OCI-LY7 (cell line): ENCODE measurements at regions not wholly inside any gene's neighbourhood (a gene's known extent, or its start where the extent isn't known, plus 50 kb on each side); places are given as distances from the start of the nearest gene placed in this dataset.

Source experiments
- BruUV-seq: library from RNA; stranded (reverse); fragments of 400-500 nt; replicated peaks from 2 replicates; lab custom pipeline; 2021; lab: Mats Ljungman, UMichigan
- CTCF ChIA-PET: fragments of 300-600 bp; sonication (Branson Sonifier 250); formaldehyde crosslinking; loops from one replicate; lab custom pipeline; 2022; ENCODE audit warnings: antibody characterized with exemption; ENCODE audit not compliant: unreplicated experiment; lab: Charles Lee
- POLR2A ChIA-PET: fragments of 300-600 bp; sonication (Branson Sonifier 250); formaldehyde crosslinking; loops from one replicate; lab custom pipeline; 2022; ENCODE audit warnings: antibody characterized with exemption; lab: Charles Lee
- DNase-seq: peaks from one replicate; pipeline ENCODE4 v3.0.0-alpha.2; 2015; ENCODE audit warnings: low spot score
- H2AFZ ChIP-seq: fragments of 200-600 bp; sonication (generic), shearing (Covaris generic); 2 replicates; pipeline ENCODE4 v1.6.1; 2014; ENCODE audit warnings: mild to moderate bottlenecking, antibody characterized with exemption, low read length, moderate library complexity
- H3K27ac ChIP-seq: fragments of 200-600 bp; sonication (generic); 2 replicates; pipeline ENCODE4 v1.5.1; 2014; ENCODE audit warnings: mixed run types, low read depth, mild to moderate bottlenecking, moderate library complexity, low read length, inconsistent platforms; ENCODE audit not compliant: poor library complexity, severe bottlenecking
- H3K36me3 ChIP-seq: fragments of 200-600 bp; sonication (generic); 2 replicates; pipeline ENCODE4 v1.6.1; 2014; ENCODE audit warnings: mild to moderate bottlenecking, antibody characterized with exemption, low read length, moderate library complexity, mixed read lengths; ENCODE audit not compliant: insufficient read depth
- H3K4me1 ChIP-seq: fragments of 200-600 bp; sonication (generic); 2 replicates; pipeline ENCODE4 v1.5.1; 2014; ENCODE audit warnings: mild to moderate bottlenecking, low read length; ENCODE audit not compliant: insufficient read depth, poor library complexity, severe bottlenecking
- H3K4me2 ChIP-seq: fragments of 200-600 bp; sonication (generic); 2 replicates; pipeline ENCODE4 v1.6.1; 2014; ENCODE audit warnings: mild to moderate bottlenecking, low read length
- H3K4me3 ChIP-seq: fragments of 200-600 bp; sonication (generic); 2 replicates; pipeline ENCODE4 v1.5.1; 2014; ENCODE audit warnings: mild to moderate bottlenecking, low read depth, low read length; ENCODE audit not compliant: poor library complexity, severe bottlenecking
- H3K79me2 ChIP-seq: fragments of 200-600 bp; sonication (generic); 2 replicates; pipeline ENCODE4 v1.6.1; 2016; ENCODE audit warnings: low read depth, mild to moderate bottlenecking, low read length, moderate library complexity, mixed read lengths; ENCODE audit not compliant: insufficient read depth
- H3K9me2 ChIP-seq: fragments of 200-600 bp; sonication (generic); 2 replicates; pipeline ENCODE4 v1.6.1; 2016; ENCODE audit warnings: mild to moderate bottlenecking, low read length, mixed read lengths; ENCODE audit not compliant: insufficient read depth
- H3K9me3 ChIP-seq: fragments of 200-600 bp; sonication (generic); 2 replicates; pipeline ENCODE4 v1.6.1; 2014; ENCODE audit warnings: mild to moderate bottlenecking, mixed run types, low read length, mixed read lengths
- H4K20me1 ChIP-seq: fragments of 200-600 bp; sonication (generic); 2 replicates; pipeline ENCODE4 v1.6.1; 2014; ENCODE audit warnings: mild to moderate bottlenecking, antibody characterized with exemption, low read length, moderate library complexity, mixed read lengths; ENCODE audit not compliant: insufficient read depth
- CTCF ChIP-seq: fragments of 200-600 bp; sonication (generic); conservative IDR thresholded peaks from 2 replicates; pipeline ENCODE4 v1.5.1; 2014; ENCODE audit warnings: mild to moderate bottlenecking, antibody characterized with exemption, low read length, moderate library complexity, mixed read lengths
- EZH2phosphoT487 ChIP-seq: fragments of 200-600 bp; sonication (generic); IDR thresholded peaks from 2 replicates; pipeline ENCODE4 v1.6.1; 2018; ENCODE audit warnings: low read depth, borderline replicate concordance, mild to moderate bottlenecking, mixed run types, antibody characterized with exemption, low read length, moderate library complexity, mixed read lengths
- intact Hi-C: fragments of 100-400 bp; cut with micrococcal nuclease; formaldehyde crosslinking; loops from one replicate; pipeline ENCODE4 v1.10.0; 2022; ENCODE audit not compliant: unreplicated experiment

DNA sequence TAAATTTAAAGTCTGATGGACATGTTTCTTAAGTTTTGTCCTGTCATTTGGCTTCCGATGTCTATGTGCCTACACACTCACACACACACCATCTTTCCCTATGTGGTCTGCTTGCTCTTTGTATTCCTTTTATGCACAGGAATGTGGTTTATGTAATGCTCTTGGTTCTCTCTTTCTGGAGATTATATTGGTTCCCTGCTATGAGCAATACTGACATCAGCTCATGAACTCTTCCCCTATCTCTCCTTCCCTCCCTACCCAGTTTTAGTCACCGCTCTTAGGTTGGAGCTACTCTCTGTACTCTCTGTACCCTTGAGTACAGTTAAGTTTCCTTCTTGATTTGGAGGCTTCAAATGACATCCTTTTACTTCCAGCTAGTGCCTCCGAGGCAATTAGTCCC, 77.9 kb upstream of the MVB12B start:
- Histone ChIP-seq H3K4me2 (no peak overlapping the region), H4K20me1 (no peaks in the 10 kb centered on the region), H3K4me1 (no peaks in the 10 kb centered on the region), H3K4me3 (no peak overlapping the region), H3K36me3 (no peaks in the 10 kb centered on the region), H2AFZ (no peak overlapping the region), H3K27ac (no peak overlapping the region), H3K9me2 (no peaks in the 10 kb centered on the region), H3K79me2 (no peaks in the 10 kb centered on the region), H3K9me3 (no peaks in the 10 kb centered on the region)
- DNase-seq, result no peak
- ChIA-PET POLR2A (no interaction called here), CTCF (no interaction called here)
- no TSS peak for BruUV-seq
- intact Hi-C loops, result no loop called here
- TF ChIP-seq CTCF (no peak), EZH2phosphoT487 (no peak)

- intact Hi-C loops, result no loop called here
- Histone ChIP-seq H3K4me1 (no peaks in the 10 kb centered on the region), H2AFZ (no peak overlapping the region), H3K27ac (no peak overlapping the region), H3K9me2 (no peaks in the 10 kb centered on the region), H3K36me3 (no peaks in the 10 kb centered on the region), H4K20me1 (no peaks in the 10 kb centered on the region), H3K9me3 (no peaks in the 10 kb centered on the region), H3K79me2 (no peaks in the 10 kb centered on the region), H3K4me3 (no peak overlapping the region), H3K4me2 (no peak overlapping the region)
- ChIA-PET CTCF (no interaction called here), POLR2A (no interaction called here)
- TF ChIP-seq EZH2phosphoT487 (no peak), CTCF (no peak)
- BruUV-seq, result no TSS peak
- DNase-seq, result no peak
These were observed 64.9 kb upstream of the MVB12B start for GRCh38 chr9:126261584-126262356.

DNA sequence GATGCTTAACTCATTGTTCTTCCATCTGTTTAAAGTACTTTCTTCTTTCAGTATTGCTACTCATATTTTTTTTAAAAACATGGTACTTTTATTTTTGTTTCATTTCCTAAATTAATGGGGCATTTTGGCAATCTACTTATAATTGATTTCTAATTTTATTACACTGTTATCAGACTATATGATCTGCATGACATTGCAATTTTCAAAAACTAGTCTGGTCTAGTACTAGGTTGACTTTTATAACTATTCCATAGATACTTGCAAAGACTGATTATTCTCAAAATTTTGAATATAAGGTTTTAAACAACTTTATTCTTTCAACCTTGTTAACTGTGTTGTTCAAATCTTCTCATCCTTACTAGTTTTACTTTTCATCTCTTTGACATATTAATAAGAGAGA, 63.9 kb upstream of the MVB12B start:
- H3K9me2 ChIP-seq, result no peaks in the 10 kb centered on the region
- H3K27ac ChIP-seq, result no peak overlapping the region
- H3K79me2 ChIP-seq, result no peaks in the 10 kb centered on the region
- H3K4me2 ChIP-seq, result no peak overlapping the region
- no TSS peak for BruUV-seq
- no peaks in the 10 kb centered on the region for H3K4me1 ChIP-seq
- no peaks in the 10 kb centered on the region for H4K20me1 ChIP-seq
- POLR2A ChIA-PET, result interaction anchor here (0.6 to 0.7 kb wide), 2 partner anchors 260 to 1895 kb away, joined by 3 read pairs; no protein-coding TSS in a partner anchor
- DNase-seq, result no peak
- H3K36me3 ChIP-seq, result no peaks in the 10 kb centered on the region
- H2AFZ ChIP-seq, result no peak overlapping the region
- CTCF ChIA-PET, result no interaction called here
- no peaks in the 10 kb centered on the region for H3K9me3 ChIP-seq
- TF ChIP-seq CTCF, result no peak
- no peak for TF ChIP-seq EZH2phosphoT487
- intact Hi-C loops, result no loop called here
- no peak overlapping the region for H3K4me3 ChIP-seq
